Right ventricle myocardium inferior (tissue), 1 donor: ENCODE measurements at regions not wholly inside any gene's neighbourhood (a gene's known extent, or its start where the extent isn't known, plus 50 kb on each side); places are given as distances from the start of the nearest gene placed in this dataset.

Experiments used
- ATAC-seq: fragments of 200-7000 bp; cut with Tn5 transposase; one replicate; pipeline ENCODE4 v1.9.1; 2020; ENCODE audit warnings: mild to moderate bottlenecking, moderate library complexity
- DNase-seq: peaks from one replicate; pipeline ENCODE4 v3.0.0; 2021; ENCODE audit errors: missing footprints
- intact Hi-C: fragments of 100-400 bp; cut with DNase I; formaldehyde crosslinking; loops from one replicate; pipeline ENCODE4 v1.11.0; 2022
- donor health status: DM: no; HTN: yes; CAD: no; lungs with severe emphysema.

GRCh38 chr9:546797-547223 is 294.7 kb upstream of the DMRT1 start:
- intact Hi-C loops, result loop anchor here (2.0 to 10.0 kb wide), 4 partner anchors 42 to 218 kb away; partner anchors contain the start of gene KANK1
- peak; percentile 82 for ATAC-seq
- no peak for DNase-seq

DNA sequence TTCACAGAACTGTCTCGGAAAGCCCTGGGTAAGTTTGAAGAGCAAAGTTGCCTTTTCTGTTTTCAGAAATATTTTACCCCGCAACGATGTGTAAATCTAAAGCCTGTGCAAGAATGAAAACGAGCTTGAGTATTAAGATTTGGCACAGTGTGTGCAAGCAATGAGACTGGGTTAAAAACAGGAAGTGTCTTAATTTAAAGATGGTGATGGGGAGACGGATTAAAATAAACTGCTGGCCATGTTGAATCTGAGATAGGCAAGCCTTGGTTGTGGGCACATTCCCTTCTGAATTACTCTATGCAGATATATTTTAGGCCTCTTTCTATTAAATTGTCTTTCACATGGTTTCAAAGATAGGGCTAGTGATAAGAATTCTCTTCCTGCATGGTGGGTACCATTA is 294.2 kb upstream of the DMRT1 start:
- intact Hi-C loops, result loop anchor here (2.0 to 10.0 kb wide), 4 partner anchors 43 to 217 kb away; partner anchors contain the start of gene KANK1
- DNase-seq, result no peak
- no peak for ATAC-seq

DNA sequence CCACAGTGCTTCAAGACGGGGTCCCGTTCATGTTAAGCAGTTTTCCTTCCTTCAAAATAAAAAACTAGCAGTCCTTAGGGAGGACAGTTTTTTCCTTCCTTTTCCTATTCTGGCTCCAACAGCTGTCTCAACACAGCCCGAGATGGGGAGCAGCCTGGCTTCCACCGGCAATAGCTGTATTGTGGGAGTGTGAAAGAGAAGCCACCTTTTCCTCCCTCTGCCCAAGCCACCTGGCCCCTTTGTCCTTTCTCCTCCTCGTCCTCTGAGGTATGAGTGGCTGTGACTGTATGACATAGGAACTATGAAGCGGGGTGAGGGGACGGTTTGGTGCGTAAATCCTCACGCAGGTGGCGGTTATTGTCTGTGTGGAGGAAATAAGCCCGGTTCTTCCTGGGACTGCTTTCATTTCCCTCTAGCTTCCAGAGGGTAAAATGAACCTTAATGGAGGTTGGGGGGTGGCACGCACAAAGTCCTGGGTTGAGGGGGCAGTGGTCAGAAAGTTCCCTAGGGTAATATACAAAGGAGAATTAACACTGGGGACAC is 292.0 kb upstream of the DMRT1 start:
- ATAC-seq (no peak), DNase-seq (no peak)
- intact Hi-C loops, result loop anchor here (5.0 to 10.0 kb wide), 2 partner anchors 82 to 215 kb away; no protein-coding TSS in a partner anchor

- no peak for ATAC-seq
- no peak for DNase-seq
- intact Hi-C loops, result no loop called here
Observed at GRCh38 chr9:550333-550732, 291.2 kb upstream of the DMRT1 start.

GRCh38 chr9:551986-552929 is 289.2 kb upstream of the DMRT1 start:
- intact Hi-C loops, result no loop called here
- ATAC-seq (peak; percentile 41), DNase-seq (no peak)

DNA sequence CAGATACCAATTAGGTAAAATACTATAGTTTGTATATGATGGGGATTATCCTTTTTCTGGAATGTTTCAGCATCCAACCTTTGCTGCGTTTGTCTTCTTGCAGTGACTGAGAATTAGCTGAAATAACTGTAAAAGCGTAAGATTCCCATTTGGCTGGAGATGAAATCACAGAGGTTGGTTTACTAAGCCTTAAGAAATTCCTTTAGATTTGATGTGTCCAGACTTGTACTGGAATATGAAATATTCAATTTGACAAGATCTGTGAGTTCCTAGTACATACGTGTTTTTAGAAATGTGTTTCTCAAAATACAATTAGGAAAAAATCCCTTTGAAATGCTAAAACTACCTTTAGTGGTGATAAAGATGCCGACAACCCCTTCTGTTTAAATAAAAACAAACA is 286.0 kb upstream of the DMRT1 start:
- ATAC-seq (no peak), DNase-seq (no peak)
- intact Hi-C loops, result no loop called here

- ATAC-seq, result no peak
- DNase-seq, result no peak
- intact Hi-C loops, result no loop called here
Observed at GRCh38 chr9:556199-556598, 285.3 kb upstream of the DMRT1 start.

DNA sequence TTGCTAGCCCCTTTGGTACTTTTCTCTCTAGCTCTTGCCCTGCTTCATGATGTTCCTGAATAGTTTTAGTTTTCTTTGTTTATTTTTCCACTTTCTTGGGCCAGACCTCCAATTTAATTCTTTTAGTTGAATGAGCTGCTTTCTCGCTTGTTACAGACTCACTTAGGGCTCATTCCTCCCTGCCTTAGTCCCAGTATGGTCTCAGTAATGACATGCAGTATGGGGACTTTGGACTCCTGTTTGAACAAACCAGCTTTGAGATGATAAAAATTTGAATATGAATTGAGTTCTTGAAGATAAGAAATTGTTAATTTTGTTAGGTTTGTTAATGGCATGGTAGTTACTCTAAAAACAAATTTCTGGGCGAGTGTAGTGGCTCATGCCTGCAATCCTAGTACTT is 284.8 kb upstream of the DMRT1 start:
- DNase-seq (no peak), ATAC-seq (no peak)
- intact Hi-C loops, result no loop called here

- intact Hi-C loops, result no loop called here
- ATAC-seq (no peak), DNase-seq (no peak)
Observed at GRCh38 chr9:557601-558201, 283.8 kb upstream of the DMRT1 start.

DNA sequence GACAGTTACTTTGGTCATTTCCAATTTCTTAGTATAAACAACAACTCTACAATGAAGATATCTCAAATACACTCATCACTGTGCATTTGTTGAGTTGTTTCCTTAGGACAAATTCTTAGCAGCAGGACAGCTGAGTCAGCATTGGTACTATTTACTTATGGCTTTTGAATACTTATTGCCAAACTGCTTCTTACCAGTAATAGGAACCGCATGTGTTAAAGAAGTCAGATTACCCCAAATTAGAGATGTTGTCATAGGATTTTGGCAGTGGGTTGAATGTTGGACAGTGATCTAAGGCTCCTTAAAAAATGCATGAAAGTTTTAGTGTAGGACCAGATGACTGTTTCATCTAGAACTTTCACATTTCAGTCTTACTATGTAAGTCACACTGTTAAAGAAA is 280.1 kb upstream of the DMRT1 start:
- ATAC-seq (no peak), DNase-seq (no peak)
- intact Hi-C loops, result no loop called here

GRCh38 chr9:563200-563599 is 278.3 kb upstream of the DMRT1 start:
- intact Hi-C loops, result no loop called here
- peak; percentile 15 for ATAC-seq
- DNase-seq, result no peak

- intact Hi-C loops, result loop anchor here (5.0 kb wide), 1 partner anchor 47 kb away; no protein-coding TSS in a partner anchor
- no peak for ATAC-seq
Observed at GRCh38 chr9:565528-565927, 276.0 kb upstream of the DMRT1 start.

GRCh38 chr9:567128-567746 is 274.3 kb upstream of the DMRT1 start:
- ATAC-seq (no peak), DNase-seq (no peak)
- intact Hi-C loops, result loop anchor here (5.0 kb wide), 1 partner anchor 45 kb away; no protein-coding TSS in a partner anchor

More at GRCh38 chr9:565528-565927, 276.0 kb upstream of the DMRT1 start:
- no peak for DNase-seq

DNA sequence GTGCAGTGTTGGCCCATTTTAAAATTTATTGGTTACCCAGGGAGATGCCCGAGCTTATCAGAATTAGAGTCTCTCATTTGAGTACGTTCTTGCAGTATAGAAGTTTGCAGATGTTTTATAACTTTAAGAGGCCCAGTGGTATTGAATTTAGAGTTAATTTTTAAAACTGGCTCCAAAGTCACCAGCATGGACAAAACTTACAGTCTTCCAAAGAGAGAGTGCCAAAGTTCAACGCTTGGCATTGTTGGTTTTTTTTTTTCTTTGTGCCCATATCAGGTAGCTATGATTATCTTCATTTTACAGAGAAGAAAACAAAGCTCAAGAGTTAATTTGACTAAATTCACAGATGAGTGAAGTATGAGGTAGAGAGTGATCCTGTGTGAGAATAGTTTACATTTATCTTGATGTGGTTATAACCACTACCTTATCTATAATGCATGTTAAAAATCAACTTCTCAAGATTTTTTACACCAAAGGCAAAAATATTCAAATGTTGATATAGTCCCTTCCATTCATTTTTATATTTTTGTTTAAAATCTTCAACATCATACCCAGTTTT is 273.7 kb upstream of the DMRT1 start:
- DNase-seq, result no peak
- ATAC-seq, result no peak
- intact Hi-C loops, result loop anchor here (5.0 kb wide), 1 partner anchor 44 kb away; no protein-coding TSS in a partner anchor

GRCh38 chr9:569296-569695 is 272.2 kb upstream of the DMRT1 start:
- intact Hi-C loops, result loop anchor here (5.0 kb wide), 1 partner anchor 43 kb away; no protein-coding TSS in a partner anchor
- ATAC-seq, result no peak
- DNase-seq, result no peak

DNA sequence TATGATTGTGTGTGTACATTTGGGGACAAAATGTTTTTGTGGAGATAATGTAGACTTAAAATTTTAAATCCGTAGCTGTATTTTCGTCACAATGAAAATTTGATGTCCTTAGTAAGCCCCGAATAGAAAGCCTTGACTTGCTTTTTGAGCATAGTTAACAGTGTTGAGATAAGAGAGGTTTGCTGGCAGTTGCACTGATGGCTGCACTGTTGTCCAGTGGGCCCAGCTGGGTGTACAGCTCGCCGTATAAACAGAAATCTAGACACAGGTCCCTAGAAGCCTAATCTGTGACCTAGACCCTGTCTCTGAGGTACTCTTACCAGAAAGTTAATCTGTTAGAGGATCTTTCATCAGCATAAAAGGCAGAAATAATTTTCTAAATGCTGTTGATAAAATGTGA is 271.3 kb upstream of the DMRT1 start:
- peak; percentile 75 for ATAC-seq
- DNase-seq, result no peak
- intact Hi-C loops, result no loop called here

- DNase-seq (no peak), ATAC-seq (peak; percentile 77)
- intact Hi-C loops, result no loop called here
Observed at GRCh38 chr9:571066-571465, 270.4 kb upstream of the DMRT1 start.

- DNase-seq, result no peak
- no peak for ATAC-seq
- intact Hi-C loops, result no loop called here
Observed at GRCh38 chr9:571741-572140, 269.8 kb upstream of the DMRT1 start.
